ENCODE measurements at regions not wholly inside any gene's neighbourhood (a gene's known extent, or its start where the extent isn't known, plus 50 kb on each side); places are given as distances from the start of the nearest gene placed in this dataset.

DNA sequence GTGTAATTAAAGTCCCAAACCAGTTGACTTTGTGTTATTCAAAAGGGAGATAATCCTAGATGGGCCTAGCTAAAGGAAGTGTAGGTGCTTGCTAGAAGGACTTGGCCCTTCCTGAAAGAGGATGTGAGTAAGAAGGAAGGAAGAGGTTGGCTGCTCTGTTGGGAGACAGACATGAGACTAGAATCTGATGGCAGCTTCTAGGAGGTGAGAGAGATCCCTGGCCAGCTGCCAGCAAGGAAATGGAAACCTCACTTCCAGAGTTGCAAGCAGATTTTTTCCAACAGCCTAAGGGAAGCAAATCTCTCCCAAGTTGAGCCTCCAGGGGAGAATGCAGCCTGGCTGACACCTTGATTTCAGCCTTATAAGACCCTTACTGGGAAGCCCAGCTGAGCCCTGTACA is 368.4 kb upstream of the ZMIZ1 start:
- TF ChIP-seq, protein P1, sequence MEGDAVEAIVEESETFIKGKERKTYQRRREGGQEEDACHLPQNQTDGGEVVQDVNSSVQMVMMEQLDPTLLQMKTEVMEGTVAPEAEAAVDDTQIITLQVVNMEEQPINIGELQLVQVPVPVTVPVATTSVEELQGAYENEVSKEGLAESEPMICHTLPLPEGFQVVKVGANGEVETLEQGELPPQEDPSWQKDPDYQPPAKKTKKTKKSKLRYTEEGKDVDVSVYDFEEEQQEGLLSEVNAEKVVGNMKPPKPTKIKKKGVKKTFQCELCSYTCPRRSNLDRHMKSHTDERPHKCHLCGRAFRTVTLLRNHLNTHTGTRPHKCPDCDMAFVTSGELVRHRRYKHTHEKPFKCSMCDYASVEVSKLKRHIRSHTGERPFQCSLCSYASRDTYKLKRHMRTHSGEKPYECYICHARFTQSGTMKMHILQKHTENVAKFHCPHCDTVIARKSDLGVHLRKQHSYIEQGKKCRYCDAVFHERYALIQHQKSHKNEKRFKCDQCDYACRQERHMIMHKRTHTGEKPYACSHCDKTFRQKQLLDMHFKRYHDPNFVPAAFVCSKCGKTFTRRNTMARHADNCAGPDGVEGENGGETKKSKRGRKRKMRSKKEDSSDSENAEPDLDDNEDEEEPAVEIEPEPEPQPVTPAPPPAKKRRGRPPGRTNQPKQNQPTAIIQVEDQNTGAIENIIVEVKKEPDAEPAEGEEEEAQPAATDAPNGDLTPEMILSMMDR (IDR thresholded peaks at IDR 0.05 in 4 of 5, conservative IDR thresholded peaks at IDR 0.05 in 1 of 5) = no peak
- no peak for TF ChIP-seq POLR2A (IDR thresholded peaks at IDR 0.05)

Data from gastrocnemius medialis (tissue), 4 donors.